IMR-90 (cell line): ENCODE measurements at regions not wholly inside any gene's neighbourhood (a gene's known extent, or its start where the extent isn't known, plus 50 kb on each side); places are given as distances from the start of the nearest gene placed in this dataset.

Experiments used
- ATAC-seq: fragments of 200-7000 bp; cut with Tn5 transposase; 2 replicates; pipeline ENCODE4 v1.9.1; 2020; ENCODE audit warnings: low read depth, mild to moderate bottlenecking, moderate library complexity
- BruUV-seq: library from RNA; stranded (reverse); fragments of 400-500 nt; replicated peaks from 2 replicates; lab custom pipeline; 2021; lab: Mats Ljungman, UMichigan
- CTCF ChIA-PET: fragments of 300-600 bp; formaldehyde crosslinking; extraction: SDS; loops from one replicate; lab custom pipeline; 2021; ENCODE audit warnings: antibody characterized with exemption; lab: Yijun Ruan, JAX
- POLR2A ChIA-PET: fragments of 300-600 bp; sonication (Branson Sonifier 250); formaldehyde crosslinking; loops from one replicate; lab custom pipeline; 2022; ENCODE audit warnings: antibody characterized with exemption; ENCODE audit not compliant: unreplicated experiment; lab: Charles Lee
- DNase-seq: peaks from one replicate; pipeline ENCODE4 v3.0.0; 2013
- H2AFZ ChIP-seq: replicated peaks from 2 replicates; pipeline ENCODE3; 2013; ENCODE audit warnings: low read length, mild to moderate bottlenecking; ENCODE audit not compliant: poor library complexity
- H2AK5ac ChIP-seq: 2 replicates; pipeline ENCODE4 v1.6.1; 2013; ENCODE audit warnings: low read depth, low read length, inconsistent platforms
- H2AK9ac ChIP-seq: replicated peaks from 2 replicates; pipeline ENCODE3; 2013; ENCODE audit warnings: mild to moderate bottlenecking, low read depth, low read length, moderate library complexity; ENCODE audit not compliant: poor library complexity
- H2BK120ac ChIP-seq: 2 replicates; pipeline ENCODE4 v1.6.1; 2013; ENCODE audit warnings: low read depth, low read length, inconsistent platforms
- H2BK15ac ChIP-seq: 3 replicates; pipeline ENCODE4 v1.6.1; 2013; ENCODE audit warnings: low read depth, low read length, inconsistent platforms
- H2BK20ac ChIP-seq: 2 replicates; pipeline ENCODE4 v1.6.1; 2013; ENCODE audit warnings: low read depth, mild to moderate bottlenecking, inconsistent platforms, low read length, moderate library complexity
- H2BK5ac ChIP-seq: 2 replicates; pipeline ENCODE4 v1.6.1; 2013; ENCODE audit warnings: mild to moderate bottlenecking, low read depth, low read length, inconsistent platforms; ENCODE audit not compliant: poor library complexity, severe bottlenecking
- H3K14ac ChIP-seq: replicated peaks from 2 replicates; pipeline ENCODE4 v1.6.1; 2013; ENCODE audit warnings: low read depth, low read length, inconsistent platforms
- H3K18ac ChIP-seq: 2 replicates; pipeline ENCODE4 v1.6.1; 2013; ENCODE audit warnings: low read depth, low read length, control low read depth
- H3K23ac ChIP-seq: 2 replicates; pipeline ENCODE4 v1.6.1; 2013; ENCODE audit warnings: low read depth, low read length, inconsistent platforms
- H3K27ac ChIP-seq: 2 replicates; pipeline ENCODE4 v1.5.1; 2013; ENCODE audit warnings: mild to moderate bottlenecking, control low read depth, low read length; ENCODE audit not compliant: insufficient read depth
- H3K27me3 ChIP-seq: 2 replicates; pipeline ENCODE4 v1.6.1; 2013; ENCODE audit warnings: low read length; ENCODE audit not compliant: control insufficient read depth, insufficient read depth
- H3K36me3 ChIP-seq: 2 replicates; pipeline ENCODE4 v1.6.1; 2013; ENCODE audit warnings: low read length, mixed read lengths; ENCODE audit not compliant: control insufficient read depth, insufficient read depth
- H3K4ac ChIP-seq: 2 replicates; pipeline ENCODE4 v1.6.1; 2013; ENCODE audit warnings: low read depth, low read length, inconsistent platforms
- H3K4me1 ChIP-seq: 2 replicates; pipeline ENCODE4 v1.6.1; 2013; ENCODE audit warnings: low read length, mixed read lengths; ENCODE audit not compliant: control insufficient read depth, insufficient read depth
- H3K4me2 ChIP-seq: 2 replicates; pipeline ENCODE4 v1.6.1; 2013; ENCODE audit warnings: low read depth, mild to moderate bottlenecking, control low read depth, low read length, moderate library complexity
- H3K4me3 ChIP-seq: 2 replicates; pipeline ENCODE4 v1.5.1; 2013; ENCODE audit warnings: low read depth, mild to moderate bottlenecking, control low read depth, low read length, moderate library complexity; ENCODE audit not compliant: insufficient read depth
- H3K56ac ChIP-seq: 2 replicates; pipeline ENCODE4 v1.6.1; 2013; ENCODE audit warnings: low read length, inconsistent platforms; ENCODE audit not compliant: insufficient read depth; ENCODE audit errors: extremely low read depth
- H3K79me1 ChIP-seq, 2 experiments: 2 replicates each; pipeline ENCODE4 v1.6.1; 2013; ENCODE audit warnings: low read length in 2 of 2, inconsistent platforms in 1 of 2, low read depth in 1 of 2
- H3K9ac ChIP-seq: 2 replicates; pipeline ENCODE4 v1.6.1; 2013; ENCODE audit warnings: low read depth, low read length, control low read depth
- H3K9me1 ChIP-seq: 2 replicates; pipeline ENCODE4 v1.6.1; 2013; ENCODE audit warnings: low read length, inconsistent platforms; ENCODE audit not compliant: insufficient read depth
- H3K9me3 ChIP-seq: 2 replicates; pipeline ENCODE4 v1.6.1; 2013; ENCODE audit warnings: low read length; ENCODE audit not compliant: control insufficient read depth, insufficient read depth
- H4K20me1 ChIP-seq: 2 replicates; pipeline ENCODE4 v1.6.1; 2013; ENCODE audit warnings: low read length, inconsistent platforms; ENCODE audit not compliant: insufficient read depth
- H4K5ac ChIP-seq: 2 replicates; pipeline ENCODE4 v1.6.1; 2013; ENCODE audit warnings: mild to moderate bottlenecking, low read depth, low read length, control low read depth
- H4K8ac ChIP-seq, 2 experiments: 2 replicates each; pipeline ENCODE4 v1.6.1; 2013; ENCODE audit warnings: low read depth in 2 of 2, low read length in 2 of 2, control low read depth in 1 of 2, inconsistent platforms in 1 of 2
- H4K91ac ChIP-seq: 2 replicates; pipeline ENCODE4 v1.6.1; 2013; ENCODE audit warnings: low read depth, low read length, inconsistent platforms; ENCODE audit not compliant: insufficient read depth
- CEBPB ChIP-seq: IDR thresholded peaks from 2 replicates; pipeline ENCODE4 v1.6.1; 2012; ENCODE audit warnings: low read depth, low read length, improper control_type of control experiment
- FOS ChIP-seq: fragments of 150-350 bp; IDR thresholded peaks from 2 replicates; pipeline ENCODE4 v1.6.1; 2016; ENCODE audit warnings: low read depth, low read length
- MAFK ChIP-seq: IDR thresholded peaks from 2 replicates; pipeline ENCODE4 v1.6.1; 2012; ENCODE audit warnings: low read depth, low read length, improper control_type of control experiment
- RCOR1 ChIP-seq: IDR thresholded peaks from 2 replicates; pipeline ENCODE4 v1.6.1; 2012; ENCODE audit warnings: mild to moderate bottlenecking, low read length, improper control_type of control experiment; ENCODE audit not compliant: insufficient replicate concordance
- RFX5 ChIP-seq: IDR thresholded peaks from 2 replicates; pipeline ENCODE4 v1.8.0; 2012; ENCODE audit warnings: low read depth, mild to moderate bottlenecking, low read length, moderate library complexity
- SMC3 ChIP-seq: fragments of 150-350 bp; IDR thresholded peaks from 2 replicates; pipeline ENCODE4 v1.6.1; 2016; ENCODE audit warnings: low read depth, mild to moderate bottlenecking, antibody characterized with exemption, low read length, moderate library complexity
- WGBS, 2 experiments: methylation state at CpG; one replicate each; pipeline versions ENCODE4 v1.1.5 to v1.1.7; 2013; ENCODE audit warnings: missing lambda C conversion rate in 2 of 2; ENCODE audit not compliant: insufficient read length in 1 of 2; ENCODE audit errors: extremely low coverage in 2 of 2; 5-methylcytosine and 5-hydroxymethylcytosine counted together
- dilution Hi-C: fragments of 300-500 bp; cut with HindIII; formaldehyde crosslinking; loops from one replicate; pipeline ENCODE4 v1.14.3; 2018; ENCODE audit warnings: low sequenced_read_pairs; ENCODE audit not compliant: unreplicated experiment
- in situ Hi-C: fragments of 300-500 bp; cut with MboI; formaldehyde crosslinking; loops from 3 replicates; pipeline ENCODE4 v1.14.3; 2019; ENCODE audit warnings: low sequenced_read_pairs, inconsistent platforms, mixed read lengths
- intact Hi-C: fragments of 100-400 bp; cut with micrococcal nuclease; formaldehyde crosslinking; loops from 2 replicates; pipeline ENCODE4 v1.10.0; 2022

- no peak for ATAC-seq
- CTCF ChIA-PET, result no interaction called here
These were observed 764.3 kb upstream of the PRMT6 start for GRCh38 chr1:106292130-106292529.

More at GRCh38 chr1:106292130-106292529, 764.3 kb upstream of the PRMT6 start:
- intact Hi-C loops (no loop called here), in situ Hi-C loops (no loop called here), dilution Hi-C loops (no loop called here)
- Histone ChIP-seq H2BK15ac (no peak overlapping the region), H2AFZ (no peak overlapping the region), H3K79me1 (no peaks in the 10 kb centered on the region), H3K4ac (no peak overlapping the region), H4K8ac (no peak overlapping the region), H3K4me3 (no peak overlapping the region), H2BK120ac (no peak overlapping the region), H3K23ac (no peak overlapping the region), H2AK5ac (no peak overlapping the region), H2AK9ac (no peak overlapping the region), H3K27me3 (no peaks in the 10 kb centered on the region), H3K9me1 (no peaks in the 10 kb centered on the region), H4K91ac (no peak overlapping the region), H3K9me3 (peaks cover 7% of the 10 kb centered on the region), H2BK20ac (no peak overlapping the region), H3K4me2 (no peak overlapping the region), H3K9ac (no peak overlapping the region), H3K14ac (no peak overlapping the region), H3K18ac (no peak overlapping the region), H4K5ac (no peak overlapping the region), H2BK5ac (no peak overlapping the region), H3K27ac (no peak overlapping the region), H4K20me1 (no peaks in the 10 kb centered on the region), H3K36me3 (no peaks in the 10 kb centered on the region), H3K56ac (no peak overlapping the region), H3K4me1 (no peaks in the 10 kb centered on the region)
- TF ChIP-seq MAFK (no peak), FOS (no peak), RCOR1 (no peak), SMC3 (no peak), RFX5 (no peak), CEBPB (no peak)
- no peak for DNase-seq
- no CpG with 5 or more reads among the region's 4 CpGs for WGBS, 2 experiments
- BruUV-seq, result no TSS peak
- POLR2A ChIA-PET, result no interaction called here
